GM10248 (cell line): ENCODE measurements at regions not wholly inside any gene's neighbourhood (a gene's known extent, or its start where the extent isn't known, plus 50 kb on each side); places are given as distances from the start of the nearest gene placed in this dataset.

Experiments
- CTCF ChIA-PET: fragments of 300-600 bp; sonication (Branson Sonifier 250); formaldehyde crosslinking; extraction: SDS; loops from one replicate; lab custom pipeline; 2021; ENCODE audit warnings: antibody characterized with exemption; lab: Yijun Ruan, JAX
- POLR2A ChIA-PET: fragments of 350-650 bp; sonication (Branson Sonifier 250); formaldehyde crosslinking; extraction: SDS; loops from one replicate; lab custom pipeline; 2020; ENCODE audit warnings: antibody characterized with exemption; lab: Yijun Ruan, JAX
- DNase-seq: peaks from one replicate; pipeline ENCODE4 v3.0.0; 2012; ENCODE audit errors: extremely low spot score
- TF ChIP-seq, protein P1 (sequence below): IDR thresholded peaks from 2 replicates; pipeline ENCODE4 v1.5.1; 2012; ENCODE audit warnings: mild to moderate bottlenecking, low read depth; ENCODE audit errors: extremely low read depth, missing control alignments, control extremely low read depth

DNA sequence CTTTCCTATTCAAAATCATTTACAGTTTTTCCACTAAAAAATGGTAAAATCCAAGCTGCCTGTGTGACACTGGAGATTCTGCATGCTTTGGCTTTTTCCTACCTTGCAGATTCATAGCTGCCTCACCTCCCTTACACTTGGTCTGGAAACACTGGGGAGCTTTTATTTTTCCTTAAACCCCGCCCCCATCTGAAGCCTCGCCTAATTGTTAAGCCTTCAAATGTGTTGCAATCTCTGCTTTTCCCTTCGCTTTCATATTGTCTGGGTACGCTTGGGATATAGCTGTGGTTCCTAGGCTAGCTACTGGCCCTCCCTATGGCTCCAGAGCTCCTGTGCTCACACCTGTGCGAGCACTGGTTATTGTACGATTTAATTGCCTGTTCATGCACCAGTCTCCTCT lies 942.4 kb upstream of the GYPC start:
- TF ChIP-seq, protein P1, sequence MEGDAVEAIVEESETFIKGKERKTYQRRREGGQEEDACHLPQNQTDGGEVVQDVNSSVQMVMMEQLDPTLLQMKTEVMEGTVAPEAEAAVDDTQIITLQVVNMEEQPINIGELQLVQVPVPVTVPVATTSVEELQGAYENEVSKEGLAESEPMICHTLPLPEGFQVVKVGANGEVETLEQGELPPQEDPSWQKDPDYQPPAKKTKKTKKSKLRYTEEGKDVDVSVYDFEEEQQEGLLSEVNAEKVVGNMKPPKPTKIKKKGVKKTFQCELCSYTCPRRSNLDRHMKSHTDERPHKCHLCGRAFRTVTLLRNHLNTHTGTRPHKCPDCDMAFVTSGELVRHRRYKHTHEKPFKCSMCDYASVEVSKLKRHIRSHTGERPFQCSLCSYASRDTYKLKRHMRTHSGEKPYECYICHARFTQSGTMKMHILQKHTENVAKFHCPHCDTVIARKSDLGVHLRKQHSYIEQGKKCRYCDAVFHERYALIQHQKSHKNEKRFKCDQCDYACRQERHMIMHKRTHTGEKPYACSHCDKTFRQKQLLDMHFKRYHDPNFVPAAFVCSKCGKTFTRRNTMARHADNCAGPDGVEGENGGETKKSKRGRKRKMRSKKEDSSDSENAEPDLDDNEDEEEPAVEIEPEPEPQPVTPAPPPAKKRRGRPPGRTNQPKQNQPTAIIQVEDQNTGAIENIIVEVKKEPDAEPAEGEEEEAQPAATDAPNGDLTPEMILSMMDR = no peak
- no peak for DNase-seq
- ChIA-PET POLR2A (no interaction called here), CTCF (interaction anchor here (1.4 kb wide), 1 partner anchor 12 kb away, joined by 4 read pairs; no protein-coding TSS in a partner anchor)

DNA sequence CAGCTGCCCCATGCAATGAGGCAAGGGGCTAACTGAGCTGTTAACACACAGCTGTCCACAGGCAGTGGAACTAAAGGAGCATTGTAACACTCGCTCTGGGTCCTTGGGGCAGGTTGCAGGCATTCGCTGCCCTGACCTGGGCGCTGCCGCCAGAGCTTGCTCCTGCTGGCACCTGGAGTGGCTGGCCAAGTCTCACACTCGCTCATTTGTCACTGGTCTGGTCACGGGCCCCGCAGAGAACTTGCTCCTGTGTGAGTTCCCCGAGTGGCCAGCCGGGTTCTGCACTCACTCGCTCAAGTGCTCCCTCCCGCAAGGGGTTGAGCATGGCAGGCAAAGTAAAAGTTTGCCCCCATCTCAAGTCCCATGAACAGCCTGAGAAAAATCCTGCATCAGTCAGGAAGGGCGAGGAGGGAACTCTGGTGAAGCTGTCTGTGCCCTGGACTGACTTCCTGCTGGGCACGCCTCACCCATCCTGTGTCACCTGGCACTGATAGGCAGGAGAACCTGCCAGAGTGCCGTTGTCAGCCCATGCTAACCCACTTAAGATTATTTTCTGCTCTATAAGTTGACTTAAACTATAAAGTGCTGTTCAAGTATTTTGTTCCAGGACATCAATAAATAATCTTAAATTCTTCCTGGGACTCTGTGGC lies 934.8 kb upstream of the GYPC start:
- TF ChIP-seq, protein P1 = no peak

DNA sequence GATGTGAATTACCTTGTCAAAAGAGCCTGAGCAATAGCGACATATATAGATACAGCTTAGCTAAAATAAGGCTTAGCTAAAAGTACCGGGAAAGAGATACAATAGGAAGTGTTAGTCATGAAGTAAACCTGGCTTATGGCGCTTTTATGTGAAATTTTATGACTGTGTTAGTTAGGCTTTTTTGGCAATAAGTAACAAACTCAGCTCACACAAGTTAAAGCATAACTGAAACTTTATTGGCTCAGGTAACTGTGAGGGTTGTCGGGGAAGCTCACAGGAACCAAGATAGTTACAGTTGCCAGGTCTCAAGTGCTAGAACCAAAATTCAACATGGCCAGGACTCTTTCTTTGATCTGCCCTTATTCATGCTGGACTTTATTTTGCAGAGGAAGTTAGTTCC lies 925.0 kb upstream of the GYPC start:
- TF ChIP-seq, protein P1 = no peak
- POLR2A ChIA-PET = no interaction called here
- no peak for DNase-seq
- CTCF ChIA-PET = interaction anchor here (1.8 kb wide), 1 partner anchor 11 kb away, joined by 4 read pairs; no protein-coding TSS in a partner anchor

More for the DNA sequence above, 934.8 kb upstream of the GYPC start:
- DNase-seq = no peak
- ChIA-PET CTCF (no interaction called here), POLR2A (no interaction called here)

DNA sequence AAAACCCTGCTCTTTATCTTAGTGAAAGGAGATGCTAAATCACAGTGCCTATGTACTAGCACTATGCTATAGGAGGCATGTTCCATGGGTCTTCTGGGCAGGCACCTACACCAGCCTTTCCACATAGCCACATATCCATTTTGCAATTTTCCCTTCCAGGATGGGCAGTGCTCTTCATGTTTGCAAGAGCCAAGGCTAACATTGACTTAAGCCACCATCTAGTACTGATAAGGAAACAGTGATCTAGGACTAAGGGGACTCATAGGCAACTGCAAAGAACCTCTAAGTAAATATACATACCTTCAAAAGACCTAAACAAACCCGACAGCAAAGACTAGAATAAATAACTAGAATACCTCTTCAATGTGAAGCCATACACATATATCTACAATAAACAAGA lies 919.7 kb upstream of the GYPC start:
- CTCF ChIA-PET = no interaction called here
- no peak for DNase-seq
- TF ChIP-seq, protein P1 = no peak
- POLR2A ChIA-PET = no interaction called here

DNA sequence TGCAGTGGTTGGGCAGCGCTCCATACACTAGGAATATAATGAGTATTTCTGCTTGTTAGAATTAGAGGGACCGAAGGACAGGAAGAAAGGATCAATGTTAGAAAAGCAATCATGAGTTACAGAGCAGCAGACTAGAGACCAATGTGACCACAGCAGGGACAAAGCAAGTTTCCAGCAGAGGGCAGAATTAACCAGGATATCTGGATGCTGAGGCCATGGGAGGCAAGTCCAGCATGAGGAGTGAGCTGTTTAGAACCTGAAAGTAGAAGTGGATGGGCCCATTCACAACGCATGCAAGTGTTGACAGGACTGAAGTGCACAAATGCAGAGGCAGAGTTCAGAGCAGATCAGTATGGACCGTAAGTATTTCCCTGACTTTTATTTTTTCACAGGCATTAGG lies 910.4 kb upstream of the GYPC start:
- ChIA-PET POLR2A (no interaction called here), CTCF (interaction anchor here (0.9 to 2.3 kb wide), 2 partner anchors 11 to 1033 kb away, joined by 3 to 8 read pairs; no protein-coding TSS in a partner anchor)
- TF ChIP-seq, protein P1 = no peak
- DNase-seq = no peak

DNA sequence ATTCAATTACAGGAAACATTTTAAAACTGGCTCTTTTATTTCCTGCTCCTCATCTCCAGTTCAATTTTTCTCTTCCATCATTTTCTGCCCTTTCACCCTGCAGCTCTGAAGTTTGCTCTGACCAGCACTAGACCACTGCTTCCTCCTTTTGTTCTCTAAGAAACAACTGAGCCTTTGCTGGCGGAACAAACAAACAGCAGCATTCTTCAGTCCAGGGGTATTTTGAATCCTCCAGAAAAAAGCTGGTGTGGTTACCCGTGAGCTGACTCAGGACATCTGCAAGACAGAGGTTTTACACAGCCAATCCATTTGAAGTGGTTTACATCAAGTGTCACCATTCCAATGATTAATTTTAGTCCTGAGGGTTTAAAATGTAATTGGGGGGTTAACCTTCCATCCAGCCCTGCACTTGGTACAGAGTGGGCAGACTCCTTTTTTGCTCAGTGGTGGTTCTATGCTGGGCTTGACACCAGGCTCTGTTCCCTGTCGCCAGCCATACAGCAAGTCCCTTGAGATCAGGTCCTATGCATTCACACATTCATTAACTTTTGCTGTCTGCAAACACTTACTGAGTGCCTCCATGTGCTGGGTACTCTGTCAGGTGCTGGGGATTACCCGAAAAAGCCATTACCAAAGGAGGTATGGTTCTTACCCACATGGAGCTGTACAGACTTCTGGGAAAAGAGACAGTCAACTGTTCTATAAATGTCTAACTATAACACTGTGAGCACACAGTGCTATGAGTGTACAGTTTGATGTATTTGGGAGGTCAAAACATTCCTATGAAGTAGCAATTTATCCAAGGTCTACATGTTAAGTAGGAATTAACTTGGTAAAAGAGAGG lies 909.4 kb upstream of the GYPC start:
- no peak for DNase-seq
- POLR2A ChIA-PET = no interaction called here
- TF ChIP-seq, protein P1 = no peak
- CTCF ChIA-PET = interaction anchor here (2.3 kb wide), 1 partner anchor 12 kb away, joined by 8 read pairs; no protein-coding TSS in a partner anchor
